NCI-H82 (cell line): ENCODE measurements at regions not wholly inside any gene's neighbourhood (a gene's known extent, or its start where the extent isn't known, plus 50 kb on each side); places are given as distances from the start of the nearest gene placed in this dataset.

Experiments used
- DNase-seq: peaks from one replicate; lab custom pipeline; 2025; lab: John Stamatoyannopoulos, UW

DNA sequence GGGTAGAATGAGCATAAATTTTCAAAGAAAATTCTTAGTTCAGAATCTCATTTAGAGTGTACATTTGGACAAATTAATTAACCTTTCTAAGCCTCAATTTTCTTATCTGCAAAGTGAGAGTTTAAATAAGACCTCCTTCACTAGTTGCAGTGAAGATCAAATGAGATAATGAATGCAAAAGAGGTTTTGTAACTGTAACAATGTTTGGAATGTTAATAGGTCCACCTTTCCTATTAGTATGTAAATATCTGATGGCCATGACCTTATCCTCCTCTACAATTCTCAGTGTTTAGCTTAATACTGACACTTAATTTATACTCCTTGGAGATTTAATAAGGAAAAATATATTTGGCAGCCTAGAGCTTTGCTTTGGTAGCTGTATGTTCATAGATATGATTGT is 138.8 kb downstream of the GABRG1 start:
- DNase-seq, result no peak

DNA sequence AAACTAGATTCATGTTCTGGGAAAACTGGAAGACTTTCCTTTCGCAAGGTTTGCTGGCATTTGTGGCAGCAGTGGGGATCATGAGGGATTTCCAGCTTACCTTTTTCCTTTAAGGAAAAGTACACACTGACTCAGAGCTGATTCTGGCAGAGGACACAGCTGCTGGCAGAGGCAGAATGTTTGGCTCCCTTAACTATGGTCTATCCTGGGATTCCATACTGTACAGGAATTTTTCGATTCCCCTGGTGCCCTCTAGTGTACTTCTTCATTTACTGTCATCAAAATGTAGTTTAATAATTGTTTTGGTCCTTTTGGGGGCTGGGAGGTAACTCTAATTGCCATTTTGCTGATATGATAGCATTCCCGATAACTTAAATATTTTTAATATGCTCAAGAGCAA is 152.7 kb downstream of the GABRG1 start:
- no peak for DNase-seq

DNA sequence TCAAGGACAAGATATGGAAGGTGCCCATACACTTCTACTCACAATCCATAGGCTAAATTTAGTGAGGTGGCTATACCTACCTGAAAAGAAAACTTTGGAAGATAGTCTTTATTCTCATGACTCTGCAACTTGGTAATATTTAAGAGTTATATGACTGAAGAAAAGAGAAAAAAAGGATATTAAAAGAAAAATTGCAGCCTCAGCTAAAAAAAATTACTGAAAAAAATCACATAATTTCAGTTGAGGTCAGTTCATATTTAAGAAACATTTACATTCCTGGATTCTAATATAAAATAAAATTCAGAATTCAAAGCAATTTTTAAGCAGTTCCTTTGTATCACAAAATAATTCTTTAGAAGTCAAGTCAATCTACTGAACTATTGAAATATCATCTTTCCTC is 166.5 kb downstream of the GABRG1 start:
- no peak for DNase-seq

DNA sequence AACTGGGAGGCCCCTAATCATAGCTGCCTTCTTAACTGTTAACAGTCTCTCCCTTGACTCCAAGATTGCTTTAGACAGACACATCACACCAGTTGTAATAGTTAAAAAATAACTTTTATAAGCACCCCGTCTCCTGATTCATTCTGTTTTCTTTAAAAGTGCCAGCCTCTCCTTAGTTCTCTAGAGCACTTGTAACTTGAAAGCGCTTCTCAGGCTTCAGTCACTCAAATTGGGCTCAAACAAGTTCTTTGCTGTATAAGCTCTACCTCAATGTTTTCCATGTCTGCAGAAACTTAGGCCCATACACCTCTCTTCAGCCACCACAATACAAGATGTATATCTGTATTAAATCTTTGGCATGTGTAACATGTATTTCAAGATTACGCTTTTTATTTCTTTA is 169.6 kb downstream of the GABRG1 start:
- no peak for DNase-seq

DNA sequence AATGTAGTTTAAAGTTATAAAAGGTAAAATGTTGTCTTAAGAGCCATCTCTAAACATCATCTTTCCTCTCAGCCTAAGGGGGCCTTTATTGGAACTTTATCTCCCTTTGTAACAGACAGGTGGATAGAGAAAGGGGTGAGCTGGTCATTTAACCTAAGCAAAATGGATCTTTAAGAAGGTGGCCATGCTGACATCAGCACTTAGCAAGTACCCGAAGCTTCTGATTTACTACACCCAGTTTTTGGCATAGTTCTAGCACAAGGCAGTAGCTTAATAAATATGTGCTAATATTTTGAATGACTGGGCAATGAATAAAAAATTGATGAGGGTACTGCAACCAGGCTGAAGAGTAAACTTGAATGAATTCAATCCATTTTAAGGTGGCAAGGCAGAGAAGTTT is 172.7 kb downstream of the GABRG1 start:
- DNase-seq, result no peak

DNA sequence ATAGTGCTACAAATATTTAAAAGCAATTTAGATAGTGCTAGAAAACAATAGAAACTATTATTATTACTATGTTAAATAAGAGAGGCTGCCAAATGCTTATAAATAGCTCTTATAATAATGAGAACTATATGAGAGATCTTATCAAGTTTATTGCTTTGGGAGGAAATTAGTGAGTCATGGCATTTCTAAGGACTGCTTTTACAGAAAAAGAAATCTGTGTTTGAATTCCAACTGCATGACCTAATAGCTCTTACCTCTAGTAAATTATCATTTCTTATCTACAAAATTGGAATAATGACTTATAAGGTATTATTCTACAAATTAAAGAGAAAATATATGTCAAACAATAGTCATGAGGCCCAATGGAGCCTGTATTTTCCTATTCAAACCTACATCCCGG is 177.2 kb downstream of the GABRG1 start:
- no peak for DNase-seq

DNA sequence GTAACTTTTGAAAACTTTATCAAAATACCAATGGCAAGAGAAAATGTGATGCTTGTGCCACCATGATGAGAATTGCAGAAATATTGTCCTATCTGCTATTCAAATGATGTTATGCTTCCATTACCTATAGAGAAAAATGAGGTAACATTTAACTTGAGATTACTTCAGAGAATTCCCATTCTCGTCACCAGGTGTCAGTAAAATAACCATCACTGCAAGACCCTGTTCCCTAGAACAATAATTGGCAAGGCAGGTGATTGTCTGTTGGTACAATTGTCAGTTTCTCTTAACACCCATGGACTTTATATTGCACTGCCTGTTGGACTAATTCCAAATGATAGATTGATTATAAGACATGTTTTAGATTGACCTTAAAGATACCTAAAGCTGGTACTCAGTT is 179.9 kb downstream of the GABRG1 start:
- no peak for DNase-seq

DNA sequence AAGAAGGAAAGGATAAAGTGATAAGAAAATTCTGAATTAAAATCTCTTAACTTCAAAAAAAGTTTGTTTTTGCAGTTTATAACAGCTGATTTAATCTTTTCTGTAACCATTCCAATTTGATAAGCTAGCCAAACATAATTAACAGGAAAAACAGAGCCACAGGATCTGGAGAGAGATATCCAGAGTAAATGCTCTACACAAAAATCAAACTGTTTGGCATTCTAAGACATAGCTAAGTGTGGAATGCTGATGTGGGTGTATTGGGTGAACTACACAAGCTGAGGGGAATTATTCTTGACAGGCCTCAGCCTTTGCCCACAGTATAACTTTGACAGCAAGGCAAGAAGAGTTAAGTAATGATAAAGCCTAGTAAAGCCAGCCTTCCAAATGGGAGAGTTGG is 184.8 kb downstream of the GABRG1 start:
- no peak for DNase-seq

DNA sequence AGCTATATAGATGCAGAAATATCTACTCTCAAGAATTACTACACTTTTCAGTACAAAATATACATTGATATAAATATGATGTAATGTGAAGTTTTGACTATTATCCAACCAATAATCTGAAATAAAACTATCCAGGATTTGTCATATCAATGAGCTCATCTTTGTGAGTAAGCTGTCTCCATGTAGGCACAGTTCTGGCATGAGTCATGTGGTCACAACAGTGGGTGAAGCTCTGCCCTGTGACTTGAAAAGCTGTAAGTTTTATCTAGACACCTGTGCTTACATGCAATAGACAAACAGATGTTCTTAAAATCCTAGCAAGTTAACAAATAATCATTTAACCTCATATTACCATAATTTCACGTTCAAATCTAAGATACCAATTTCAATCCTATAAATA is 192.7 kb downstream of the GABRG1 start:
- DNase-seq, result no peak

DNA sequence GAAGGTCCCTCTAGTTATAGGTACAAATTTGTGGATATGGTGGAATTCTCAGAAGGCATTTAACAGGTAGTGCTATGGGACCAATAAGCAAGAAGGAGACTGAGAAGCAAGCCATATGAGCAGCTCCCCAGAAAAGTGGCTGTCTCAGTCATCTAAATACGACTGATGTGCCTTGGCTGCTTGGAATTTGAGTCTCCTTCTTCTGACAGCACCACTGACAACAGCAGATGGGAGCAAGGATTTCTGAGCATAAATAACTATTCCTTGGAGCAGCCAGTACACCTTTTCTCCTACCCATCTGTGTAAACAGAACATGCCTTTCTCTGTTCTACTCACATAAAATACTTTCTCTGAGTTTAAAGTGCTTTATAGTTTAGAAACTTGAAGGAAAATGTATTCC is 196.2 kb downstream of the GABRG1 start:
- DNase-seq, result no peak

DNA sequence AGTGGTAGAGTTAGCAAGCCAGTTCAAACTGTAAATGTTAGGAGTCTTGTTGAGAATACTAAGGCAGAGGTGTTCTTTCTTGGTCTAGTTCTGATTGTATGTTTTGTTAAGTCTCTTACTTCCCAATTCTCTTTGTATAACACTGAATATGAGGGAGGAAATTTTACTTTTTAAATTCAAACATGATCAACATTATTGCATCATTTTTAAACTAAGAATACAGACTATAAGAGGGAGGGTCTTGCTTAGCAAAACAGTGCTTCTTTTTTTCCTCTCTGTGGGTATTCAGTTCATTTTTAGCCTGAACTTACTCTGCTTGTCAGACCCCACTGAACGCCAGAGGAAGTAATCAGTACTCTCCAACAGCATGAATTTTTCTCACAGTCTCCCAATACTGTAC is 198.0 kb downstream of the GABRG1 start:
- no peak for DNase-seq

DNA sequence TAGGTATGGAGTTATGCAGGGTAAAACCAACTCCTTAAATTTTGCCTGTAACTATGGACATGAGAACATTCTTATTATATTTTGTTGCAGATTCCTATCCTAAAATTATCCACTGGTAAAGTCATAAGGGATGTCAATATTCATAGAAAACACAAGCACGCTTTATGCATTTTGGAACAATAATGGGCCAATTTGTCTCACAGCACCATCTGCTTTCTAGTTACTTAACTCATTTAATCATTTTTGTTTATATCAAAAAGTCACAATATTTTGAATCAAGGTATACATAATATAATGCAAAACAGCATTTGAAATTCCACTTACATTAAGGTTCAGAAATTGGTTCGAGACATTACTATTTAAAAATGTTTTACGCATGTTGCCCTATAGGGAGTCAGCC is 203.0 kb downstream of the GABRG1 start:
- DNase-seq, result no peak

DNA sequence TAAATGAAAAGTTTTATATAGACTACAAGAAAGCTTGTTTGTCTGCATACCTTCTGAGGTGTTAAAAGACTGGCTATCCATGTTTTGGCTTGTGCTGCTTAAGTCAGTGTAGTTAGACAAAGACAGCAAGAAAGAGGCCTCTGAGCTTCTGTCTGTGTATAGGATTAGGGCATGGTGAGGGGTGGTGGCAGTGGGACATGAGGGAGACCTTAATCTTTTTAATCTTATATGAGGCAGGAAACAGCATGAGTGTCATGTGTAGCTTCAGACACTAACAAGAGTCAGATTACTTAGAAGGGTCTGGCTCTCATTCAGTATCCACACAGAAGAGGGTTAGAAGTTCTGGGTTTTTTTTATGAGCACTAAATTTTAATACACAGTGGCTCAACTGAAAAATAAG is 213.3 kb downstream of the GABRG1 start:
- DNase-seq, result peak; percentile 95

DNA sequence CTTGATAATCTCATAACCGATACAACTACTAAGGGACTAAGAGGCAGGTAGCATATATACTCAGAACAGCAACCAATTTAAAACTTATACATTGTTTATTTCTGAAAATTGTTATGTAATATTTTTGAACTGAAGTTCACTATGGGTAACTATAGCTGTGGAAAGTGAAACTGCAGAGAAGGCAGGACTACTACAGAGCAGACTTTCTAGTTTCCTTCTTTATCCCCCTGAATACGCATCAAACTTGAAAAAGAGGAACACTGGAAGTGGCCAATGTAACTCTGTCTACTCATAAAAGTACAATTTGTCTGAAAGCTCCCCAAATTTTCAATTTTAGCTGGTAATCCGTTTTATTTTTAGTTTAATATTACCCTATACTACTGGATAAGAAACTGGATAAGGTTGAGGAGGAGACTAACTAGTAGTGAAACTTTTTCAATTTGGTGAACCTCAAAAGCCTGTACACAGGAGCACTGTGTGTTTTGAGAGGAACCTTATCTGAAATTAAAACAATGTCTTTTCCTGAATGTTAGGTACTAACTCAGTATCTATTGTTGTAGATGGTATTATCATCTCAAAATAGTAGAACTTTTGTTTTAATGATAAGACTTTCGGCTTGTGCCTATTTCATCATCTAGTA is 225.8 kb downstream of the GABRG1 start:
- DNase-seq, result no peak

DNA sequence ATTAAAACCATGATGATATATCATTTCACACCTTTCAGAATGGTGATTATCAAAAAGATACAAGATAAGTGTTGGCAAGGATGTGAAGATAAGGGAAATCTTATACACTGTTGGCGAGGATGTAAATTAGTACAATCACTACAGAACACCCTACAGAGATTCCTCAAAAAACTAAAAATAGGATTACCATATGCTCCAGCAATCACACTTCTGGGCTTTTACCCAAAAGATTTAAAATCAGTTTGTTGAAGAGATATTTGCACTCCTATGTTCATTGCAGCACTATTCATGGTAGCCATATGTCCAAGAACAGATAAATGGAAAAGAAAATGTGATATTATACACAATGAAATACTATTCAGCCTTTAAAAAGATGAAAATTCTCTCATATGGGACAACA is 240.4 kb downstream of the GABRG1 start:
- DNase-seq, result no peak

DNA sequence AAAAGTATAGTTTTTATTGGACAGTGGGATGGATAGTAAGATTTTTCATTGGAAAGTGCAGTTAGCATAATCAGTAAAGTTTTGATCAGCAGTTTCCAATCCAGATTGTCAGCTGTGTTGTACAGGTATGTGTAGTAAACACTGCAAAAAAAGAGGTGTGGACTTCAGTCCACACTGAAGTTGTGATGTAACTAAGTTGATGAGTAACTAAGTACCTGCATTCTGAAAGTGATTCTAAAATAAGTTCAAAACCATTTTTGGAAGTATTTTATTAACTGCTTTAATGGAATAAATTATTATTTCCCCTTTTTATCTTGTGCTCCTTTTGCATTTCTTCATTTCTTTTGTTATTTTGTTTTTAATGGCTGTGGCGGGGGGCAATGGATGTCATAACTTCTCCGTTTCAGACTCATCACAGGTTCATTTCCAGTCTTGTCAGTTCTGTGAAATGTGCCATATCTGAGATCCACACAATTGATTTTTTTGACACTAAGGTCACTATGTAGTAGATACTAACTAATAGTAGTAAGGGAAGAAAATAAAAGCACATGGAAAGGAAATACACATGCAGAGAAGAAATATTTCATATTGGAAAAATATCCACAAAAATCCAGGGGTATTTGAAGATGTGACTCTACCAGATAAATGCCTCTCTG is 247.5 kb downstream of the GABRG1 start:
- DNase-seq, result no peak

DNA sequence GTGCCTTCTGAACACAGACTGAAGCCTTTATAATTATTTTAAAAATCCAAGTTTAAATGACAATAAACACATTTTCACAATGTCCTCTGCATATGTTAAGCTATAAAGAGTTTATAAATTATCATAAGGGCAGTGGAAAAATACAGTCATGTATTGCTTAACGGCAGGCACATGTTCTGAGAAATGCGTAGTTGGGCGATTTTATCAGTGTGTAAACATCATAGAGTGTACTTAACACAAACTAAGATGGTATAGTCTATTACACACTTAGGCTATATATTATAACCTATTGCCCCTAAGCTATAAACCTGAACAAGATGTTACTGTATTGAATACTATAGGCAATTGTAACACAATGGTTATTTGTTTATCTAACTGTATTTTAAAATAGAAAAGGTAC is 254.7 kb downstream of the GABRG1 start:
- DNase-seq, result no peak

DNA sequence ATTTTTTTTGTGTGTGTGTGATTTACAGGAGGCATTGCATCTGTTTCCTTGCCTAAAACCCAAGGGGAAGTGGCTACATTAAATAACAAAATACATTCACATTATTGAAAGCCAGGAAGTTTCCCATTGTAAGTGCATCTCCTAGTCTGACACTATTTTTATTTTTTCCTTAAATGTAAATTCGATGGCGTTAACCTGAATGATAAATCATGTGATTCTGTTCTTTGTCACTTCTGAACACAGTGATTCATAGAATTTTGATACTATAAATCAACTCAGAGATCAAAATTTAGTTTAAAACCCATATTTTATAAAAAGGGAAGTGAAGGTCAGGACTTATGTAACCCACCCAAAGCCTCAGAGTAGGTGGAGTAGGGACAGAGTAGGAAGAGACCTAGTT is 258.1 kb downstream of the GABRG1 start:
- DNase-seq, result no peak

DNA sequence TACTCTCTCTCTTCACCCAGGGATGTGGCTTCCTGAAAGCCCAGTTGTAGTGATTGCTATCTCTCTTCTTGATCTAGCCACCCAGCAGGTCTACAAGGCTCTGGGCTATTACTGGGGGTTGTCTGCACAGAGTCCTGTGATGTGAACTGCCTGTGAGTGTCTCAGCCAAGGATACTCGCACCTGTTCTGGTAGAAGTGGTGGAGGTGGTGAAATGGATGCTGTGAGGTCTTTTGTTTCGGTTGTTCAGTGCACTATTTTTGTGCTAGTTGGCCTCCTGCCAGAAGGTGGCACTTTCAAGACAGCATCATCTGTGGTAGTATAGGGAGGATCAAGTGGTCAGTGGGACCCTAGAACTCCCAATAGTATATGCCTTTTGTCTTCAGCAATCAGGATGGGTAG is 268.0 kb downstream of the GABRG1 start:
- no peak for DNase-seq

DNA sequence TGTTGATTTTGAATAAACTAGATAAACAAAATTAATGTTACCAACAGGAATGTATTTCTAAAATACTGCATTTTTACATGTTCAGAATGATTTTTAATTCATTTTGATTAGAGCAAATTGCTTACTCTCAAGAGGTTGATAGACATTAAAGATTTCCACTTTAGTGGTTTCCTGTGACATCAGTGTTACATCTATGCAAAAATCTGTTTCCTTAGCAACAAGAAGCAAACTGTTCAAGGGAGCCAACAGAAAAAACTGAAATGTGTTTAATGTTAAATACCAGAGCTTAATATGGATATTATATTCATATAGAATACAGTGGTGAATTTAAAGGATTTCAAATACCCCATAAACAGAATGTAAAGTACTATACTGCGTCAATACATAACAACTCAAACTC is 277.8 kb downstream of the GABRG1 start:
- no peak for DNase-seq

DNA sequence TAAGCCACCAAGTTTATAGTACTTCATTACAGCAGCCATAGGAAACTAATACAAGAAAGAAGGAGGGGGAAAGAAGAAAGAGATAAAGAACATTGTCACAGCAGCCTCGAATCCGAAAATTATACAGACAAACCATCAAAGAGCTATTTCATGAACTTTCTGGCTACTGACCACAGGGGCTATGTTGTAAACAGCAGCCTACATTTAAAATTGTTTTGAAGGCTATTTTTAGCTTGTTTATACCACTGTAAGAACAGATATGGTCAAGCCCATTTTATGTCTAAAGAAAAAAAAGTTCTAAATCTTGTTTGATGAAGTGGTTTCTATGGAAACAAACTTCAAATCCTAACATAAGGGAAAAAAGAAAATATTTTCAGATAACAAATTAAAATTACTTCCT is 282.1 kb downstream of the GABRG1 start:
- DNase-seq, result no peak

DNA sequence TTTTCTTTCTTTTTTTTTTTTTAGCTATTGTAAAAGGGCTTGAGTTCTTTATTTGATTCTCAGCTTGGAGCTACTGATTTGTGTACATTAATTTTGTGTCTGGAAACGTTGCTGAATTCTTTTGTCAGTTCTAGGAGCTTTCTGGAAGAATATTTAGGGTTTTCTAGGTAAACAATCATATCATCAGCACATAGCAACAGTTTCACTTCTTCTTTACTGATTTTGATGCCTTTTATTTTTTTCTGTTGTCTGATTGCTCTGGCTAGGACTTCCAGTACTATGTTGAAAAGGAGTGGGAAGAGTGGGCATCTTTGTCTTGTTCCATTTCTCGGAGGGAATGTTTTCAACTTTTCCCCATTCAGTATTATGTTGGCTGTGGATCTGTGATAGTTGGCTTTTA is 292.2 kb downstream of the GABRG1 start:
- DNase-seq, result no peak

DNA sequence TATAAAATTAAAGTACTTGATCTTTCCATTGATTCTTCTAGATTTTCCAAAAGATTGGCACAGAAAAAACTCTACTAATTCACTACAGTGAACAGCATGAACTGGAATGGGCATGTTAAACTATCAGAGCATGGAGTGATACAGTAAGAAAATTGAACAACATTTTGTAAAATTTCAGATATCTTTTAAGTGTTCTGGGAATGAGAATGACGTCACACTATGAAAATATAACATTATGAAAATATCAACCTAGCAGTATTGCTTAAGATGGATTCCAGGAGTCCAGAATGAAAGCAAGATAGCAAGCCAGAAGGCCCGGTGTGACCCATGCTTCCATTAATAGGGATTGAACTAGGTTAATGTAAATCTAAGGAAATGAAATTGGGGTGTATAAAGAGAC is 319.9 kb downstream of the GABRG1 start:
- DNase-seq, result no peak

DNA sequence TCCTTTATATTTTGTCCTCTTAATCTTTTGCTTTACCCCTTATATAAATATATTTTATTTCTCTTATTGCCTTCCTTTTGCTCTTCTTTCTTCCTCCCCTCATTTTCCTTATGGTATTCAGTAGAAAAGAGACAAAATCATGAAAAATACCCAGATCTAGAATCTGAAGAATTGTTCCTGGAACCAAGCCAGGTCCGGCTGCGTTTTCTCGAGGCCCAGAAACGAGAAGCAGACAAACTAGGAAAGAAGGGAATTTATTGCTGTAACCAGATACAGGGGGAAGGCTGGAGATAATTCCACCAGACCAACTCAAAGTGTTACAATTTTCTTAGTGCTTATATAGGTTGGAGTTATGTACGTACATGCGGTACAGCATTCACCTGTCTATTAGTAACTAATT is 328.7 kb downstream of the GABRG1 start:
- DNase-seq, result no peak
